Central memory CD4-positive, alpha-beta T cell (primary cell): ENCODE measurements at regions not wholly inside any gene's neighbourhood (a gene's known extent, or its start where the extent isn't known, plus 50 kb on each side); places are given as distances from the start of the nearest gene placed in this dataset.
A peak's percentile ranks its signal among the peaks of the same experiment; 100 is the strongest.
"Not testable (repeated sequence)": the region's sequence is repeated elsewhere in the genome, so short reads cannot be mapped to it uniquely, and the experiment has no call there.

ENCODE experiments used
- DNase-seq: peaks from one replicate; pipeline ENCODE4 v3.0.0; 2022

DNA sequence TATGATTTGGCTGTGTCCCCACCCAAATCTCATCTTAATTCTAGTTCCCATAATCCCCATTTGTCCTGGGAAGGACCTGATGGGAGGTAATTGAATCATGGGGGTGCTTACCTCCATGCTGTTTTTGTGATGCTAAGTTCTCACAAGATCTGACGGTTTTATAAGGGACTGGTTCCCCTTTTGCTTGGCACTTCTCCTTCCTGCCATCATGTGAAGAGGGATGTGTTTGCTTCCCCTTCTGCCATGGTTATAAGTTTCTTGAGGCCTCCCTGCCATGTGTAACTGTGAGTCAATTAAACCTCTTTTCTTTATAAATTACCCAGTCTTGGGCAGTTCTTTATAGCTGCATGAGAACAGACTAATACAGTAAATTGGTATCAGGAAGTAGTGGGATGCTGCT lies 114.1 kb downstream of the ZNF648 start:
- no peak for DNase-seq

GRCh38 chr1:181936768-181937581 lies 124.5 kb downstream of the ZNF648 start:
- DNase-seq, result peak; percentile 17

DNA sequence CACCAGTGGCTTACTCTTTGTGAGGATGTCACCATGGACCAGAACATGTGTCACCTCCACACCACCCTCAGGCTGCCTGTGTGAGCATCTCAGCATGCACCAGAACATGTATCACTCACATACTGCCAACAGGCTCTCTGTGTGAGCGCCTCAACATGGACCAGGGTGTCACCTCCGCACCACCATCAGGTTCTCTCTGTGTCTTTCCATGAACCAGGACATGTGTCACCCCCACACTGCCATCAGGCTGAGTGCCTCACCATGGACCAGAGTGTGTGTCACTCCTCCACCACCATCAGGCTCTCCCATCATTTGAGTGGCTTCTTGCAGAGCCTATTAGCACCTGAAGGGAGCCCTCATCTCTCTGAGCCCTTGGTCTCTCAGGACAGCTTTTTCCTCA lies 125.2 kb downstream of the ZNF648 start:
- no peak for DNase-seq

DNA sequence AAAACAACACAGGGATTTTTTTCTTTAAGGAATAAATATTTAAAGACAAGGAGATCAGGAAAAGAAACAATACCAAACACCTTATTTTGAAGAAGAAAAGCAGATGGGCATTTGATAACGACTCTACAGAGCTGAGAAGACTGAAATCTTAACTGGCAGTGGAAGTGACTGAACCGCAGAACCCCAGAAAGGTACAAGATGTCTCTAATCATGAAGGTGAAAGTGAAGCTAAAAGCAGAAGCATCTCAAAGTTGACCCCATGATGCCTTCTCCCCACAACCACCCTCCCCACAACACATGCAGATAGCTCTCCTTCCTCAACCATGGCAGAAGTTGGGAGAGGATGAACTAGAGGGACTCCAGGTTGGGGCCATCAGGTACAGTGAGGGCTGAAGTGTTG lies 129.6 kb downstream of the ZNF648 start:
- DNase-seq, result no peak

GRCh38 chr1:181930187-181930586 lies 131.3 kb downstream of the ZNF648 start:
- DNase-seq, result no peak

DNA sequence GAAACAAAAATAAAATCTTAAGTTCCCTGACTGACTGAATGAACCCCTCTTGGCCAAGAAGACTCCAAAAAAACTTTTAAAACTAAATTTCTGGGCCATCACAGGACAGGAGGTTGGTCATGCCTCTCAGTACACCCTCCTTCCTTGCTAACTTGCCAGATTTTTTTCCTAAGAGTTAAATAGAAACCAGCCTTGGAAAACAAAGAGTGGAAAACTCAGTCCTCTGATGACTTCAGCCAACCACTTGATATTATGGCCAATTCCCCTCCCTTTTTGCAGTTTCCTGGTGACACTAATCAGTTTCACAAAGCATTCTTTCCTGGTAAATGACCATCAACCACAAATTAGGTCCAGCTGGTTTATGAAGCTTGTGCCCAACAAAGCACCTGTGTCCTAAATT lies 134.8 kb downstream of the ZNF648 start:
- DNase-seq, result no peak

DNA sequence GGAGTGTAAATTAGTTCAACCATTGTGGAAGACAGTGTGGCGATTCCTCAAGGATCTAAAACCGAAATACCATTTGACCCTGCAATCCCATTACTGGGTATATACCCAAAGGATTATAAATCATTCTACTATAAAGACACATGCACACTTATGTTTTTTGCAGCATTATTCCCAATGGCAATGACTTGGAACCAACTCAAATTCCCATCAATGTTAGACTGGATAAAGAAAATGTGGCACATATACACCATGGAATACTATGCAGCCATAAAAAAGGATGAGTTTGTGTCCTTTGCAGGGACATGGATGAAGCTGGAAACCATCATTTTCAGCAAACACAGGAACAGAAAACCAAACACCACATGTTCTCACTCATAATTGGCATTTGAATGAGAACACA lies 137.5 kb downstream of the ZNF648 start:
- not testable (repeated sequence) for DNase-seq

- no peak for DNase-seq
These were observed 142.0 kb downstream of the ZNF648 start for GRCh38 chr1:181919542-181919941.

DNA sequence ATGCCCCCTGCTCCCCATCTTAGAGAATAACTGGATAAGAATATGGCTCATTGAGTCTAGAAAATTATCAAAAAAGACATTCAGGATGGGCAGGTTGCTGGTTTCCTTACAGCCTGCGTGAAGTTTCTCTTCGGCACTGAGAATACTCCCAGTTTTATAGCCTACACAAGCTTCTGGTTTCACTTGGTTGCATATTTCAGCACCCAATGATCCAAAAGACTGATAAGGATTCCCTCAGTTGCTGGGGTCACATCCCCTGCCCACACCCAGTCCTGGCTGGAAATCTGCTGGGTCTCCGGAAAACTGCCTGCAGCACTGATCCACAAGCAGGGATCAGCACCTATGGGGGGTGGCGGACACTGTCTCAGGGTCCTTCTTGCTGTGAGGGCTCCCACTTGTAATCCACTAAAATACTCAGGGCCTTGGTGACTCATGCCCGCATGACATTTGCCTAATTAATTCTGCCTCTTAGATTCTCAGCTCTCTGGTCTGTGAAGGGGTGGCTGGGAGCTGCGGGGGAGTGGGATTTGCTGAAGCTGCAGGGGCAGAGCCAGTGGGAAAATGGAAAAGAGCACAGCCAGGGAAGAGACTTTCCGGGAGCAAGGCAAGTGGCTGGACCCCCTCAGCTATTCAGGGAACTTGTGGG lies 142.5 kb downstream of the ZNF648 start:
- DNase-seq, result no peak

DNA sequence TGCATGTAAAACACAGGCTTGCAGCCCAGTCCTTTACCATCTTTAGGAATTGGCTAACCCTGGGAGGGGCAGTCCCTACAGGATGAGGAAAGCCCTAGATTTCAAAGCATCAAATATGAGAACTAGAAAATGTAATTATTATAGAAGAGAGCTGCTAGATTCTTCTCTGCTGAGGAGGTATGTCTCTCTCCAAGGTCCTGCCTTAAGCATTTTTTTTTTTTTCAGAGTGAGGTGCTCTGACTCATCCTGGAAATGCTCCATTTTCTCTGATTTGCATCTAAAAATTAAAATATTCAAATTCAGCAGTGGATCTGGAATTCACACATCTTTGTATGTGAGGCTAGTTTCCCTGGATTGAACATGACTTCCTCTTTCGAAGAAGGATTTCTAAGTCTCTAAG lies 149.8 kb downstream of the ZNF648 start:
- DNase-seq, result no peak

GRCh38 chr1:181910905-181911304 lies 150.6 kb downstream of the ZNF648 start:
- no peak for DNase-seq

DNA sequence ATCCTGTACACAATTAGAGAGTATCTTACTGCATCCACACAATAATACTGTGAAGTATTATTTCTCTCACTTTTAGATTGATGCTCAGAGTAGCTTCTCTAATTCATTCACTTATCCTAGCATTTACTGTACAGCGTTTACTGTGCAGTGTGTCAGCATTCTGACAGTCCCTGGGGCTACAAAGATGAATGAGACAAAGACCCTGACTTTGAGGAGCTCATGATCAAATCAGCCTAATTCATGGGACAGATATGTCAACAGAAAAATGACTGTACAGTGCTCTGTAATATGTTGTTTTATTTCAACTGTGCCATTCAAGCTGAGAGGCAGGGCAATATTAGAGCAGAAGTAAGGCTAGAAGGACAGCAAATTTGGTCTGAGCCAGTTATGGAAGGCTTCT lies 152.5 kb downstream of the ZNF648 start:
- DNase-seq, result no peak

- no peak for DNase-seq
These were observed 154.9 kb downstream of the ZNF648 start for GRCh38 chr1:181906631-181907030.

GRCh38 chr1:181905944-181906597 lies 155.4 kb downstream of the ZNF648 start:
- DNase-seq, result no peak

- no peak for DNase-seq
These were observed 162.7 kb downstream of the ZNF648 start for GRCh38 chr1:181898773-181899172.

DNA sequence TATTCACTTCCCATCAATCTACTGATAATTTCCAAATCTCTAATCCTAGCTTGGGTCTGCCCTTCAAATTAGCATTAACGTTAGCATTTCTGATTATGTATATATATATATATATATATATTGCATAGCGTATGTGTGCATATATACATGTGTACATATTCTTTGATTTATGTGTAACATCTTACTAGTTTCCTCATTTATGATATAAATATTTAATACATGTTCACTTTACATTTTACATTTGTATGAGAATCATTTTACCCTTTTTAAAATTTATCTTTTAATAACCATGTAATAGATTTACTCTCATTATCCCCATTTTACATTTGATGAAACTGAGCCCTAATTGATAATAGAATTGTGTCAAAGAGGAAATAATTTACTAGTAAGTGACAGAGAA lies 164.7 kb downstream of the ZNF648 start:
- DNase-seq, result no peak

DNA sequence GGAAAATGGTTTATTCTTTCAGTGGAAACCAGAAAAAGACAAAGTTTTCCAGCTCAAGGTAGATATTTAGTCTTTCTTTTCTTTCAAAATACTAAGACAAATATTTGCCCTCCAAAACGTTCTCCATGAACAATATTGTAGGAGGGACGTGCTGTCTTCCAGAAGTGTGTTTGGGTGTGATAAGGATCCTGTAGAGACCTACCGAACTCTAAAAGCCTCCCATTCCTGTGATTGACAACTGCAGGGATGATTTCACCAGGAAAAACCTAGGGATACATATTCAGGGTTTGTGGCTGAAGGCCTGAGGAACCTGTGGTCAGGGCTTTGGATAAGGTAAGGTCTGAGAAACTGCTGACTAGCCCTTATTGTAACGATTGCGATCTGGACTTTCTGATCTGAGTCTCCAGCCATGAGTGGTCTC lies 167.1 kb downstream of the ZNF648 start:
- no peak for DNase-seq

DNA sequence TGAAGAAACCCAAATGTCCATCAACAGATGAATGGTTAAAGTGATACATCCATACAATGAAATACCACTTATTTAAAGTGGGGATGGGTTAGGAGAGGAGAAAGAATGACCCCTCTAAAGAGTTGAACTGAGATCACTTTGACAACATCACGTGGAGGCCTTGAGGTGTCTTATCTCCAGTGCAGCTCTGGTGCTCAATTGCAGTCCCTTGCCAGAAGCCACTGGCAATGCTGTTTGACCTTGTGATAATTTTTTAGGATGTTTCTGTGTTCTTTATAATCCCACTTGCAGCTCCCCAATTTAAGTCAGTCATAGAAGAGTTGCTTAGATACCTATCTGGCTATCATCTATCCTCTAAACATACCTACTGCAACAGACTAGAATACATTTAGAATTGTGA lies 167.6 kb downstream of the ZNF648 start:
- DNase-seq, result no peak

- not testable (repeated sequence) for DNase-seq
These were observed 168.4 kb downstream of the ZNF648 start for GRCh38 chr1:181893150-181893549.

DNA sequence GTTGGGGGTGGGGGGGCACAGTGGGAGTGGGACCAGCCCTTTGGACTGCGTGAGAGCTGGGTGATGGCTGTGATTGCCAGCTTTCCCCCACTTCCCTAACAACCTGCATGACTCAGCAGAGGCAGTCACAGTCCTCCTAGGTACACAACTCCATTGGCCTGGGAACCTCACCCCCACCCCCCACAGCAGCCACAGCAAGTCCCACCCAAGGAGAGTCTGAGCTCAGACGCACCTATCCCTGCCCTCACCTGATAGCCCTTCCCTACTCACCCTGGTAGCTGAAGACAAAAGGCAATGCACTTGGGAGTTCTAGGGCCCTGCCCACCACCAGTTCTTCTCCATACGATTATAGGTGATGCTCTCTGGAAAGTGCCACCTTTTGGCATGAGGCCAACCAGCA lies 188.9 kb downstream of the ZNF648 start:
- DNase-seq, result no peak

GRCh38 chr1:181863736-181864135 lies 197.8 kb downstream of the ZNF648 start:
- DNase-seq, result no peak

DNA sequence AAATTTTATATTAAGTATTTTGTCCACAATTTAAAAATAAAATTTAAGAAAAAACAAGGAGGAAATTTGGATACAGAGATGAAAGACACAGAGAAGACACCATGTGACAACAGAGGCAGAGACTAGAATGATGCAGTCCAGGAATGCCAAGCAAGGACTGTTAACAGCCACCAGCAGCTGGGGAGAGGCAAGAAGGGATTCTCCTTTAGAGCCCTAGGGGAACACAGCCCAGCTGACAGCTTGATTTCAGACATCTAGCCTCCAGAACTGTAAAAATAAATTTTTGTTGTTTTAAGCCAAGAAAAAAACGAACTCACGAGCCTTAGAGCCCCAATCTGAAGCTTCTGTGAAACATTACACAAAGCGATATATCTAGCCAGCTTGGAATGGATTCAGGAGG lies 198.5 kb downstream of the ZNF648 start:
- no peak for DNase-seq

DNA sequence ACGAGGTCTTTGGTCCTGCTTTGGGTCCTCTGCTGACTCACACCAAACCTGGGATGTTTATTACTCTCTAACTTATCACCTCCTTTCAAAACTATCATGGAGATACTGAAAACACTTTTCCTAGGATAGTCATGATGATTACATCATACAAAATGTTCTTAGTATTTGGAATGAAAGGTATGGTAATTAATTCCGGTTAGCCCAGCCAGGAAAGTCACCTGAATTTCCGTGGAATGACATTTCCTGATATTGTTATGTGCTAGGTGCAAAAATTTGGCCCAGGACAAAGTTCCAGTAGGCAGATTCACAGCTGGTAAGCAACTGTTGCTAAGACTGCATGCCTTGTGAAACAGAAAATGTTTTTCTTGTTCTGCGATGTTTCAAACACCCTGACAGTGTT lies 203.4 kb downstream of the ZNF648 start:
- DNase-seq, result no peak
